Mucosa of gallbladder (tissue), 1 donor: ENCODE measurements at regions not wholly inside any gene's neighbourhood (a gene's known extent, or its start where the extent isn't known, plus 50 kb on each side); places are given as distances from the start of the nearest gene placed in this dataset.

Experiments used
- DNase-seq: peaks from one replicate; pipeline ENCODE4 v3.0.0-alpha.2; 2020; ENCODE audit warnings: low spot score
- donor health status: DM: no; HTN: no; CAD: no.

GRCh38 chr11:122348659-122349409, 232.8 kb upstream of the BLID start:
- DNase-seq = no peak

GRCh38 chr11:122346006-122346405, 230.0 kb upstream of the BLID start:
- no peak for DNase-seq

- no peak for DNase-seq
Measured at GRCh38 chr11:122345586-122345985, 229.6 kb upstream of the BLID start.

- no peak for DNase-seq
Measured at GRCh38 chr11:122344215-122344614, 228.2 kb upstream of the BLID start.

GRCh38 chr11:122343210-122343609, 227.2 kb upstream of the BLID start:
- DNase-seq = no peak

GRCh38 chr11:122342089-122342744, 226.2 kb upstream of the BLID start:
- no peak for DNase-seq

- DNase-seq = no peak
Measured at GRCh38 chr11:122341477-122341876, 225.5 kb upstream of the BLID start.

- no peak for DNase-seq
Measured at GRCh38 chr11:122340607-122341290, 224.7 kb upstream of the BLID start.

- no peak for DNase-seq
Measured at GRCh38 chr11:122339436-122340060, 223.5 kb upstream of the BLID start.

GRCh38 chr11:122337704-122338103, 221.7 kb upstream of the BLID start:
- no peak for DNase-seq

GRCh38 chr11:122337241-122337640, 221.2 kb upstream of the BLID start:
- no peak for DNase-seq

- DNase-seq = peak; percentile 16
Measured at GRCh38 chr11:122336706-122337105, 220.7 kb upstream of the BLID start.

GRCh38 chr11:122334546-122335339, 218.7 kb upstream of the BLID start:
- DNase-seq = no peak

- no peak for DNase-seq
Measured at GRCh38 chr11:122333467-122333866, 217.5 kb upstream of the BLID start.

GRCh38 chr11:122331079-122331478, 215.1 kb upstream of the BLID start:
- no peak for DNase-seq

- DNase-seq = no peak
Measured at GRCh38 chr11:122330279-122330965, 214.4 kb upstream of the BLID start.

GRCh38 chr11:122327528-122327927, 211.5 kb upstream of the BLID start:
- DNase-seq = no peak

GRCh38 chr11:122323754-122324421, 207.9 kb upstream of the BLID start:
- DNase-seq = no peak

GRCh38 chr11:122322329-122322728, 206.3 kb upstream of the BLID start:
- peak; percentile 22 for DNase-seq

GRCh38 chr11:122320671-122321070, 204.7 kb upstream of the BLID start:
- no peak for DNase-seq
